ENCODE measurements at regions not wholly inside any gene's neighbourhood (a gene's known extent, or its start where the extent isn't known, plus 50 kb on each side); places are given as distances from the start of the nearest gene placed in this dataset.

DNA sequence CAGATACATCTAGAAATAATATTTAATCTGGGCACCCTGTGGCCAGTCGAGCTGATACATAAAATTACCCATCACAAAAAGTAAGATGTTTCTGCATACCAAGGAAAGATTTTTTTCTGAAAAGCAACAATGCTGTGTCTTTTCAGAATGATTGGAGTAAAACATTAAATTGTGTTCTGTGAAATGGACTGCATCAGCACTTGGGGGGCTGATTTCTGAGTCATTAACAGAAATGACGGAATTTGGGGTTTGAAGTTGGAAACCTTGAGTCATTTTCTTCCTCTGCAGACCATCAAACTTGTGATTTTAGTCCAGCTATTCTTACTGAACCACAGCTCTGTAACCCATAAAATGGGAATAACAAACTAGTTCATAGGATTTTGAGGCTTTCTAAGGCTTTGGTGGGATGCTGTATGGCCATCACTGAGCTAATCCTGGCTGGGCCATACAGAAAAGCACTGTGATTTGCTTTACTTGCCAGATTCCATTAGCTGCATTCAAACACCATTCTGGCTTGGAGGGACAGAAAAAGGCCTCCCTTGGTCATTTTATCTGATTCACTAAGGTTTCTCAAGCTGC lies 739.4 kb upstream of the IGFBP3 start:
- no peak for DNase-seq

- no peak for DNase-seq
Observed at GRCh38 chr7:46658281-46658680, 737.2 kb upstream of the IGFBP3 start.

DNA sequence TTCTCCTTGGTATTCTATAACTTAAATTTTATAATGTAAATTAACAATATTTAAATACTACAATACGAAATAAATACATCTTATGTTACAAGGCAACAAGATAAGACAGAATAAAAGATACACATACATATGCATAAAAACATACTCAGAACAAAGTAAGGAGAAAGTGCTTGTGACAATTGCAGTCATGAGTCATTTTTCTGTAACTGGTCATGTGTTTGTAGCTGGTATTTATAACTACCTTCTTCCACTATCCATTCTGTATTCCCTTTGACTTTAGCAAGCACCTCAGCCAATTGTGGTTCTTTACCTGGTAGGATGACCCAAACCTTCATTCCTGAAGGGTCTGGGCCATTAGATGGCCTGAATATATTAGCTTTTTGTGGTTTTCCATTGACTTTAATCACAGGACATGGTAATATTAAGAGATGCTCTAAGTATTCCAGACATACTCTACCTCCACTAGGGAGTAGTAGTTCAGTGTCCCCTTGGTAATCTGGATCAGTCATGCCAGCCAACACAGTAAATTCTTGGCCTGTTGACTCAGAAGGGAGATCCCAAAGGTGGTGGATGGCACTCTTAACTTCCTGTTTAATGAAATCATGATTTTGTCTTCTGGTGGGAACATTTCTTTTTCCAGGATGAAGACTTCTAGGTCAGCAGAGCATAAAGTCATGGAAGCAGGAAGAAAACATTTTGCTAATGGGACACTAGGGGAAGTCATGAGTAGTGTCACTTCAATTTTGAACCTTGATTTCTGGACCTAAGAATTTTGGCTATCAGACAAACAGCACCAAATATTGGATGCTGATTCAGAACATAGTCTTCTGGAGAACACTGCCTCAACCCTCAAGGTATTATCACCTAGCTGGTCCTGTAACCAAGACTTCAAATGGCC lies 733.7 kb upstream of the IGFBP3 start:
- no peak for DNase-seq

GRCh38 chr7:46653848-46654247 lies 732.8 kb upstream of the IGFBP3 start:
- no peak for DNase-seq

- DNase-seq = no peak
Observed at GRCh38 chr7:46652317-46652716, 731.2 kb upstream of the IGFBP3 start.

DNA sequence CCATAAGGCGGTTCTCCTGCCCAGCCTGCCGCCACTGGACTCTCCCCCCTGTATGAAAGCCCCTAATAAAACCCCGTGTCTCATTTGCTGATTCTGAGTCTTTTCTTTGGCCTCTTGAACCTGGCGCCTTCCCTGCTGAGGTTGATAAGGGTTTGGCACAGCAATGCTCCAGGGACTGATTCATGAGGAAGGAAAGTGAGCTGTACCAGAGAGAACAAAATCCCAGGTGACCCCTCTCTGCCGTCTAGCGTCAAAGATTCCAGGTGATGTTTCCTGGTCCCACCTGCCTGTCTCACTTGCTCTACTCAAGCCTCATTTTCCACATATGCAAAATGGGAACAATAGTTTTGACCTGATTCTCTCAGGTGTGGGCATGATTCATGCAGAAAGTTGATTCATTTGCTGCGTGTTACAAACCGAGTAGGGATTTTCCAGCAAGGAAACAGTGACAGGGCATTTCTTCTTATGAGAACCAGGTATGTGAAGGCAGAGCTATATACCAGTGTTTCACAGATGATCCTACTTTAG lies 730.6 kb upstream of the IGFBP3 start:
- no peak for DNase-seq

- DNase-seq = no peak
Observed at GRCh38 chr7:46651070-46651469, 730.0 kb upstream of the IGFBP3 start.

DNA sequence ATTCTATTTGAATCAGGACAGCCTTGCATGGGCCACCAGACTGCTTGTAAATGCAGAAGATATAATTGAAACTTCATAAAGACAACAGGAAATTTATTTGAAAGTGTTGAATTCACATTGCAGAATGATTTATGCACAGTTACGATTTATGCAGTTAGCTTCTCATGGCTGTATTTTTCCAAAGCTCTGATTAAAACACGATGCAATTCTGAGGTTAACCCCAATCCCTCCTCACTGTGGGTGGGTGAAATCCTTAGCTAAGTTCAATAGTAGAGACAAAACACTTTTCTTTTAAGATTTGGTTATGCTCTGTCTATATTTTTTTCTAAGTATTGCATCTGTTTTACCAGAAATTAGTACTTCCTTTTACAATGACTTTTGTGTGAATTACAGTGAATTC lies 728.8 kb upstream of the IGFBP3 start:
- no peak for DNase-seq

DNA sequence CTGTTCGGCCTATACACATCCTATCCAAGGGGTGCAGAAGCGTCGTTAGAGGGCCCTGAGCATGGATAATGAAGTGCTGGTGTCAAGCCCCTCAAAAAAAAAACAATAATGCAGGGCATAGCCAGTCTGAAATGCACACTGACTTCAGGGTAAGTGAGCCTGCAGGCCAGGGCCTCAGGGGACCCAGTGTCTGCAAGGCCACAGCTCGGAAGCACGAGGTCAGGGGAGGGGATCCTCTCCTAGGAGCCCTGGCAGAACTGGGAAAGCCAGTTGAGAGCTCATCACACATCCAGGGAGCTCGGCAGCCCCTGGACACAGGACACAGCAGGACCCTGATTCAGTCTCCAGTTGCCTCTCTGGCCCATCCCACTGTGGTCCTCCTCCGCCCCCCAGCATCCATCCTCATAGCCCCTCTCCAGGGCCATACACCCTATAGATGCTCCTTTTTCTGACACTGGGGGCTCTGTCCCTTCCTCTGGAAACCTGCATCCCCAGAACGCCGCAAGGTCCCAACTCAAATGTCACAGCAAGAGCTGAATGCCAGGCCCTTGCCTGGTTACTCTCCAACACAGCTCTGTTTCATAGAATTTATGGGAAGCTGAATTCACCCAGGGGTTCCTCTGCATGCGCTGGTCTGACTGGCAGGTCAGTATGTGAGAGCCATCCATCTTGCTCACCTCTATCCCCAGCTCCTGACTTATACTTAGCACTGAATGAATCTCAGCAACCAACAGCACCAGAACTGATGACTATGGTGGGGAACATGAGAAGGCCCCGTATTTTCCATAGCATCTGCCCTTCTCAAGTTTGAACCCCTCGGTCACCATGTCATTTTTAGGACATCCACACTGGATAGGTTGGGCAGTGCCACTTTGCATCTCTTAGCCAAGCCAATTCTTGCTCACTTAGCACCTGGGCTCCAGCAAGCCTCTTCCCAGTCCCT lies 717.0 kb upstream of the IGFBP3 start:
- DNase-seq = no peak

DNA sequence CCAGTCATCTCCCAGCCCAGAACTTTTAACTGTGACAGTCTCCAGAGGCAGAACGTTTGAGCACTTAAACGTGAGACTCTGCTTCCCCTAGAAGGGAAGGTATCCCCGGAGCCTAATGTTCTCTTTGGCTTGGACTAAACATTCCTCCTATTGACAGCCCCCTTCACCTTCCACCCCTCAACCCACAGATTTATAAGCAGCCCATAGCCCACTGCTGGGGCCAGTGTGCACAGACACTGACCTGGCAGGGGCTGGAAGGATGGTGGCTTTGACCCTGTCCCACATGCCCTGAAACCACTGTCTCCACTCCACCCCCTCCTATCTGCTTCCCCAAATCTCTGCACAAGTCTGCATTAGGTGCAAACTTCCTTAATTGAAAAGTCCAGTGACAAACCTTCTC lies 715.0 kb upstream of the IGFBP3 start:
- DNase-seq = no peak

- DNase-seq = no peak
Observed at GRCh38 chr7:46633630-46634240, 712.7 kb upstream of the IGFBP3 start.

GRCh38 chr7:46633200-46633599 lies 712.1 kb upstream of the IGFBP3 start:
- no peak for DNase-seq

DNA sequence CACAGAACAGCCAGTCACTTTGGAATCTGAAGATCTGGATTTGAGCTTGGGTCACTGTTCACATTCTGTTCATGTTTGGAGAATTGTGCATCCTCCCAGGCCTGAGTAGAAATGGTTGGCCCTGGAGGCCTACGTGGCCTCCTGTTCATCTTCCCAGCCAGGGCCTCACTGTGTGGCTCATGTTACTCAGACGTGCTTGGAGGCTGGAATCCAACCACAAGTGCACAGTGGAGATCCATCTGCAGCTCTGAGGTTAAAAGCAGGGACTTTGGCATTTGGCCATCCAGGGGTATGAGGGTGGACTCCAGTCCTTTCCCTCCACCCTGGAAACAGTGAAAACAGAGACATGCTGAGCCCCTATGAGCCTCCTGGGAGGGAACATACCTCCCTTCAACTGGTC lies 709.0 kb upstream of the IGFBP3 start:
- no peak for DNase-seq

- DNase-seq = no peak
Observed at GRCh38 chr7:46628389-46628788, 707.3 kb upstream of the IGFBP3 start.

- DNase-seq = no peak
Observed at GRCh38 chr7:46626691-46627310, 705.7 kb upstream of the IGFBP3 start.

DNA sequence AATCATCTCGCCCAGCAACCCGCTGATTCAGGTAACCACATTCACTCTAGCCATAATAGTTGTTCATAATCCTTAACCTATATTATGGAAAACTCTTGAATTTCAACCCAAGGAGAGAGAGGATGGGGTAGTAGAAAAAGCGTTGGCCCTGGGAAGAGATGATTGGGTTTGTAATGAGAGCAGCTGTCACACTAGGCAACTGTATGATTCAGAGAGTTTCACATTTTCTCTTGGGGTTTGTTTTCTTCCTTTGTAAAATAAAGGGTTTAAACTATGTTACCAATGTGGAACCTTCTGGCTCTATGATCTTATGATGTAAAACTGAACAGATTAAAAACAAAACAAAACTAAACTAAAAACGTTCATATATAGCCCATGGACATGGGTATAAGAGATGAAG lies 705.2 kb upstream of the IGFBP3 start:
- DNase-seq = no peak

- no peak for DNase-seq
Observed at GRCh38 chr7:46625032-46625431, 704.0 kb upstream of the IGFBP3 start.

- no peak for DNase-seq
Observed at GRCh38 chr7:46622251-46622650, 701.2 kb upstream of the IGFBP3 start.

DNA sequence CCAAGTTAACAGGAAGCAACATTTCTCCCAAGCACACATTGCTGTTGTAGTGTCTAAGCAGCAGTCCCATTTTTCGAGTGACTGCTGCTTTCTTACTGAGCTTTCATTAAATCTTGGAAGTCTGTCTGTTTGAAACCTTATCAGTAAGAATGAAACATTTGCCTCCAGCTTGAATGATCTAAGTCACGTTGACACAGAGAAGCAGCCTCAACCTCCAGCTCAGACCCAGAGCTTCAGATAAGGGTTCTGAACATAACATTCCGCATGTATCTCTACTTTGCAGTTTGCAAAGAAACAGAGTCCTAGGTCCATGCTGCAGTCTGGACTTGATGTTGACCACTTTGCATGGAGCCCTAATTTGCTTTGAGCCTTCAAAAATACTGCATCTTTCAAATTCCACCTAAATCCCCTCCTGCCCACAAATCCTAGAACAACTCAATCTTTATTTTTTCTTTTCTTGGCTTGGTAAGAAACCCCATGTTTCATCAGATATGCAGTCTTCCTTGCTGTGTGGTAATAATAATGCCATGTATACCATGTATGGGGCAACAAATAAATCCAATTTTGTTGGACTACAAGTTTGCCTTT lies 698.7 kb upstream of the IGFBP3 start:
- no peak for DNase-seq

GRCh38 chr7:46616636-46617035 lies 695.6 kb upstream of the IGFBP3 start:
- DNase-seq = no peak

DNA sequence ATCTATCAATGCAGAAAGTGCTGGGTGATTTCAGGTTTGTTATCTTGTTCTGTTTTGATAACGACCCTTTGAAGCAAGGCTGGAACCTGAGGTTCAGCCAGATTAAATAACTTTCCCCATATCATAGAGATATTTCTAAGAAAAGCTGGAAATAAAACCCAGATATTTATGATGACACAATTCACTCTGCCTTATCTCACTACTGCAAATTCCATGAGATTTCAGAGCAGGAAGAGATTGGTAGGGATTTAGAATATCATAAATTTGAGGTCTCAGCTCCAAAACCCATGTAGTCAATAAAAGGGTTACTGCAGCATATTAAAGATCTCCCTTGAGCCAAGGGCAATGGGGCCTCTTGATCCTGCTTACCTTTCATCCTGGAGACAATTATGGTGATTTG lies 692.5 kb upstream of the IGFBP3 start:
- DNase-seq = no peak

GRCh38 chr7:46613116-46613515 lies 692.0 kb upstream of the IGFBP3 start:
- no peak for DNase-seq
